H9 (cell line): ENCODE measurements at regions not wholly inside any gene's neighbourhood (a gene's known extent, or its start where the extent isn't known, plus 50 kb on each side); places are given as distances from the start of the nearest gene placed in this dataset.

Experiments
- DNase-seq: peaks from one replicate; pipeline ENCODE4 v3.0.0-alpha.2; 2017
- H2AFZ ChIP-seq: one replicate; pipeline ENCODE4 v1.6.1; 2013; ENCODE audit warnings: mild to moderate bottlenecking, low read length, control low read depth, moderate library complexity
- H2AK5ac ChIP-seq: 2 replicates; pipeline ENCODE4 v1.6.1; 2013; ENCODE audit warnings: low read length, control low read depth, mixed read lengths; ENCODE audit not compliant: insufficient read length
- H2BK120ac ChIP-seq: one replicate; pipeline ENCODE4 v1.6.1; 2013; ENCODE audit warnings: low read depth, mild to moderate bottlenecking, low read length, control low read depth, inconsistent platforms; ENCODE audit not compliant: poor library complexity, severe bottlenecking
- H2BK12ac ChIP-seq: 2 replicates; pipeline ENCODE4 v1.6.1; 2013; ENCODE audit warnings: low read length, control low read depth, mixed read lengths, low read depth; ENCODE audit not compliant: insufficient read length
- H2BK15ac ChIP-seq: 2 replicates; pipeline ENCODE4 v1.6.1; 2013; ENCODE audit warnings: low read depth, low read length, control low read depth
- H2BK20ac ChIP-seq: one replicate; pipeline ENCODE4 v1.6.1; 2013; ENCODE audit warnings: low read depth, mild to moderate bottlenecking, low read length, control low read depth, inconsistent platforms; ENCODE audit not compliant: poor library complexity, severe bottlenecking
- H2BK5ac ChIP-seq: 2 replicates; pipeline ENCODE4 v1.6.1; 2013; ENCODE audit warnings: low read length, control low read depth, mixed read lengths; ENCODE audit not compliant: insufficient read length
- H3K14ac ChIP-seq: 2 replicates; pipeline ENCODE4 v1.6.1; 2013; ENCODE audit warnings: low read length, control low read depth; ENCODE audit not compliant: insufficient read depth
- H3K18ac ChIP-seq: 2 replicates; pipeline ENCODE4 v1.6.1; 2013; ENCODE audit warnings: low read depth, mild to moderate bottlenecking, mixed read lengths, low read length, control low read depth; ENCODE audit not compliant: insufficient read length
- H3K23ac ChIP-seq: 2 replicates; pipeline ENCODE4 v1.6.1; 2013; ENCODE audit warnings: low read length, control low read depth, mixed read lengths, low read depth; ENCODE audit not compliant: insufficient read length
- H3K23me2 ChIP-seq: 2 replicates; pipeline ENCODE4 v1.6.1; 2013; ENCODE audit warnings: low read depth, mild to moderate bottlenecking, mixed read lengths, low read length, control low read depth; ENCODE audit not compliant: insufficient read length, poor library complexity, severe bottlenecking
- H3K27ac ChIP-seq: 2 replicates; pipeline ENCODE4 v1.5.1; 2013; ENCODE audit warnings: low read length, control low read depth, mixed read lengths, low read depth; ENCODE audit not compliant: insufficient read length
- H3K27me3 ChIP-seq: 2 replicates; pipeline ENCODE4 v1.6.1; 2013; ENCODE audit warnings: low read length, control low read depth, inconsistent platforms; ENCODE audit not compliant: insufficient read depth
- H3K4ac ChIP-seq: 2 replicates; pipeline ENCODE4 v1.6.1; 2013; ENCODE audit warnings: low read depth, mild to moderate bottlenecking, control low read depth, inconsistent platforms, low read length, moderate library complexity
- H3K4me1 ChIP-seq: 2 replicates; pipeline ENCODE4 v1.6.1; 2013; ENCODE audit warnings: low read length, control low read depth, inconsistent platforms; ENCODE audit not compliant: insufficient read depth
- H3K4me2 ChIP-seq: 2 replicates; pipeline ENCODE4 v1.6.1; 2013; ENCODE audit warnings: low read length, control low read depth, mixed read lengths; ENCODE audit not compliant: insufficient read length, insufficient read depth
- H3K56ac ChIP-seq: 2 replicates; pipeline ENCODE4 v1.6.1; 2013; ENCODE audit warnings: low read depth, mild to moderate bottlenecking, mixed read lengths, low read length, control low read depth; ENCODE audit not compliant: insufficient read length
- H3K79me1 ChIP-seq: 2 replicates; pipeline ENCODE4 v1.6.1; 2013; ENCODE audit warnings: low read depth, mild to moderate bottlenecking, moderate library complexity, low read length, control low read depth, inconsistent platforms; ENCODE audit not compliant: insufficient read depth, poor library complexity, severe bottlenecking
- H3K79me2 ChIP-seq: 2 replicates; pipeline ENCODE4 v1.6.1; 2013; ENCODE audit warnings: low read length, control low read depth, inconsistent platforms; ENCODE audit not compliant: insufficient read depth
- H3K9ac ChIP-seq: 2 replicates; pipeline ENCODE4 v1.6.1; 2013; ENCODE audit warnings: low read length, control low read depth, mixed read lengths; ENCODE audit not compliant: insufficient read length; ENCODE audit errors: extremely low read depth
- H3K9me3 ChIP-seq: one replicate; pipeline ENCODE4 v1.6.1; 2013; ENCODE audit warnings: low read depth, low read length, inconsistent platforms; ENCODE audit not compliant: control insufficient read depth
- H3T11ph ChIP-seq: one replicate; pipeline ENCODE4 v1.6.1; 2013; ENCODE audit warnings: mild to moderate bottlenecking, low read length, control low read depth, inconsistent platforms
- H4K20me1 ChIP-seq: one replicate; pipeline ENCODE4 v1.6.1; 2013; ENCODE audit not compliant: control insufficient read depth, insufficient read length, insufficient read depth
- H4K5ac ChIP-seq: 2 replicates; pipeline ENCODE4 v1.6.1; 2013; ENCODE audit warnings: low read depth, mild to moderate bottlenecking, mixed read lengths, low read length, control low read depth; ENCODE audit not compliant: insufficient read length
- H4K8ac ChIP-seq: replicated peaks from 2 replicates; pipeline ENCODE4 v1.6.1; 2013; ENCODE audit warnings: low read length, control low read depth, mixed read lengths, low read depth; ENCODE audit not compliant: insufficient read length
- H4K91ac ChIP-seq: 2 replicates; pipeline ENCODE4 v1.6.1; 2013; ENCODE audit warnings: low read depth, mild to moderate bottlenecking, moderate library complexity, mixed read lengths, low read length, control low read depth; ENCODE audit not compliant: insufficient read length
- H3K27ac Mint-ChIP-seq, 3 experiments: 2 replicates in 2 of 3; 3 replicates in 1 of 3; pipeline ENCODE4 v1.8.0; 2020 to 2021; ENCODE audit warnings: mixed read lengths in 3 of 3, mild to moderate bottlenecking in 1 of 3, moderate library complexity in 1 of 3
- H3K27me3 Mint-ChIP-seq: 2 replicates; pipeline ENCODE4 v1.8.0; 2021; ENCODE audit warnings: low read depth, mild to moderate bottlenecking, moderate library complexity, mixed read lengths
- H3K36me3 Mint-ChIP-seq, 3 experiments: 2 replicates in 2 of 3; 3 replicates in 1 of 3; pipeline ENCODE4 v1.8.0; 2020 to 2021; ENCODE audit warnings: low read depth in 3 of 3, mixed read lengths in 3 of 3; ENCODE audit not compliant: insufficient read depth in 1 of 3
- H3K4me1 Mint-ChIP-seq, 2 experiments: 2 replicates each; pipeline ENCODE4 v1.8.0; 2020; ENCODE audit warnings: mixed read lengths in 2 of 2
- H3K4me3 Mint-ChIP-seq, 2 experiments: 2 replicates in 1 of 2; 3 replicates in 1 of 2; pipeline ENCODE4 v1.8.0; 2020 to 2021; ENCODE audit warnings: mild to moderate bottlenecking in 2 of 2, mixed read lengths in 2 of 2, moderate library complexity in 1 of 2
- H3K9me3 Mint-ChIP-seq, 2 experiments: 2 replicates in 1 of 2; 3 replicates in 1 of 2; pipeline ENCODE4 v1.8.0; 2020; ENCODE audit warnings: mild to moderate bottlenecking in 2 of 2, mixed read lengths in 2 of 2, moderate library complexity in 1 of 2
- CTCF ChIP-seq: fragments of 200-600 bp; sonication (generic); conservative IDR thresholded peaks from 3 replicates; pipeline ENCODE4 v1.8.0; 2021; ENCODE audit warnings: antibody characterized with exemption, mild to moderate bottlenecking
- WGBS: extraction: QIAGEN DNeasy Blood & Tissue Kit; methylation state at CpG from one replicate; pipeline ENCODE4 v1.1.7; 2013; ENCODE audit warnings: missing lambda C conversion rate, low lambda C conversion rate, mixed read lengths; ENCODE audit not compliant: insufficient read length; ENCODE audit errors: extremely low coverage; 5-methylcytosine and 5-hydroxymethylcytosine counted together

DNA sequence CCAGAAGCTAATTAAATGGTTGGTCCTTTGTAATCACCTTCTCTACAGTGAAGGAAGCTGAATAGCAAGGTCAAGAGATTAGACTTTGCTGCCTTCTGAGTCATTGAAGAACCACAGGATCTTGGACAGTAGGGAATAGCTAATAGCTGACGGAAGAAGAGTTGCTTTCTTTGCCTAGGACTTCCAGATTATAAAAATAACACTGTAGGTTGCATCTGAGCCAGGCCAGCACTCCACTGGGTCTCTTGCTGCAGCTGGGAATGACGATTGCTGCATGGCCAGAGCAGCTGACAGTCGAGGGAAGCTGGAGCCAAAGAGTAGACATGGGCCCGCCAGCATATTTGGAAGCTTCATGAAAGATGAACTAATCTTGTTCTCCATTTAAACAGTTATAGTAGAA is 81.5 kb upstream of the KCNMB2 start:
- Histone ChIP-seq H2BK120ac (no peak overlapping the region), H2AK5ac (no peak overlapping the region)

More for the DNA sequence above, 81.5 kb upstream of the KCNMB2 start:
- H4K8ac ChIP-seq: no peak overlapping the region
- no peak overlapping the region for H3K9ac ChIP-seq
- TF ChIP-seq CTCF: no peak
- no peak overlapping the region for H4K5ac ChIP-seq
- no peak overlapping the region for H3K18ac ChIP-seq
- H2BK20ac ChIP-seq: no peak overlapping the region
- H3K14ac ChIP-seq: no peak overlapping the region
- no peak overlapping the region for H3K27ac Mint-ChIP-seq
- no peak overlapping the region for H3K56ac ChIP-seq
- no peak overlapping the region for H2AFZ ChIP-seq
- no peaks in the 10 kb centered on the region; a peak in 1 of 4 replicates for H3K4me1 Mint-ChIP-seq
- no peaks in the 10 kb centered on the region for H3K27me3 ChIP-seq
- no peak overlapping the region for H3K27ac ChIP-seq
- no peak for DNase-seq
- no peaks in the 10 kb centered on the region for H3K36me3 Mint-ChIP-seq
- no peak overlapping the region for H2BK12ac ChIP-seq
- no peak overlapping the region for H3K23ac ChIP-seq
- no peak overlapping the region for H2BK5ac ChIP-seq
- H3K4ac ChIP-seq: no peak overlapping the region
- no peaks in the 10 kb centered on the region for H3K79me1 ChIP-seq
- no peak overlapping the region for H2BK15ac ChIP-seq
- WGBS: no CpG with 5 or more reads among the region's 4 CpGs
- no peaks in the 10 kb centered on the region for H3K79me2 ChIP-seq
- no peak overlapping the region for H3K4me2 ChIP-seq
- H3K27me3 Mint-ChIP-seq: no peaks in the 10 kb centered on the region; the same call in 1 of the 2 replicates
- no peak overlapping the region for H3K4me3 Mint-ChIP-seq
- H3T11ph ChIP-seq: no peak overlapping the region
- no peaks in the 10 kb centered on the region for H3K4me1 ChIP-seq
- H4K20me1 ChIP-seq: no peaks in the 10 kb centered on the region
- no peak overlapping the region for H4K91ac ChIP-seq
- H3K23me2 ChIP-seq: no peaks in the 10 kb centered on the region
- H3K9me3 ChIP-seq: no peaks in the 10 kb centered on the region
- no peaks in the 10 kb centered on the region for H3K9me3 Mint-ChIP-seq
